ENCODE measurements at regions not wholly inside any gene's neighbourhood (a gene's known extent, or its start where the extent isn't known, plus 50 kb on each side); places are given as distances from the start of the nearest gene placed in this dataset.
"Not testable (repeated sequence)": the region's sequence is repeated elsewhere in the genome, so short reads cannot be mapped to it uniquely, and the experiment has no call there.

- intact Hi-C loops (cut with DNase I; ENCODE audit: low total_unique reads): no loop called here
These were observed 143.1 kb upstream of the BCOR start for GRCh38 chrX:40240844-40241243.

GRCh38 chrX:40237731-40238178 lies 140.0 kb upstream of the BCOR start:
- no peak overlapping the region for H3K27ac ChIP-seq
- intact Hi-C loops (cut with DNase I; ENCODE audit: low total_unique reads) (no loop called here), in situ Hi-C loops (cut with MboI; ENCODE audit: low pct_ligation_motif_present in 1 of 4, low pct_unique_long_range_greater_than_20kb in 1 of 4, low sequenced_read_pairs in 3 of 4) (no loop called here)
- no peaks in the 10 kb centered on the region for H3K27me3 ChIP-seq
- no peak for DNase-seq
- no peak for TF ChIP-seq POLR2AphosphoS5 (IDR thresholded peaks at IDR 0.05)
- TF ChIP-seq EP300 (IDR thresholded peaks at IDR 0.05; ENCODE audit: low read depth): no peak
- no peak for TF ChIP-seq CTCF (IDR thresholded peaks at IDR 0.05)
- TF ChIP-seq POLR2A (IDR thresholded peaks at IDR 0.05): no peak
- H3K9me3 ChIP-seq: no peaks in the 10 kb centered on the region
- H3K4me1 ChIP-seq: no peaks in the 10 kb centered on the region
- no peak overlapping the region for H3K4me3 ChIP-seq
- WGBS, 2 donors (ENCODE audit: low coverage in 1 of 2): 72% methylated on average over 14 of the region's 14 CpGs; no CpG with 5 or more reads in 1 of the 2 donors
- H3K36me3 ChIP-seq: no peaks in the 10 kb centered on the region

More at GRCh38 chrX:40240844-40241243, 143.1 kb upstream of the BCOR start:
- H3K9me3 ChIP-seq: no peaks in the 10 kb centered on the region
- DNase-seq: no peak
- in situ Hi-C loops (cut with MboI; ENCODE audit: low pct_ligation_motif_present in 1 of 4, low pct_unique_long_range_greater_than_20kb in 1 of 4, low sequenced_read_pairs in 3 of 4): no loop called here
- no peaks in the 10 kb centered on the region for H3K36me3 ChIP-seq
- H3K27ac ChIP-seq: no peak overlapping the region
- no peaks in the 10 kb centered on the region for H3K27me3 ChIP-seq
- H3K4me1 ChIP-seq: no peaks in the 10 kb centered on the region
- H3K4me3 ChIP-seq: no peak overlapping the region
- TF ChIP-seq EP300 (IDR thresholded peaks at IDR 0.05; ENCODE audit: low read depth) (no peak), POLR2A (IDR thresholded peaks at IDR 0.05) (no peak), CTCF (IDR thresholded peaks at IDR 0.05) (no peak), POLR2AphosphoS5 (IDR thresholded peaks at IDR 0.05) (no peak)

- 91% methylated on average over 2 of the region's 2 CpGs; no CpG with 5 or more reads in 1 of the 2 donors for WGBS, 2 donors (ENCODE audit: low coverage in 1 of 2)
These were observed 132.9 kb upstream of the BCOR start for GRCh38 chrX:40230646-40231045.

GRCh38 chrX:40227125-40227524 lies 129.4 kb upstream of the BCOR start:
- 56% methylated on average over 5 of the region's 5 CpGs; no CpG with 5 or more reads in 1 of the 2 donors for WGBS, 2 donors (ENCODE audit: low coverage in 1 of 2)
- Histone ChIP-seq H3K27me3 (no peaks in the 10 kb centered on the region), H3K4me1 (no peaks in the 10 kb centered on the region), H3K36me3 (no peaks in the 10 kb centered on the region), H3K9me3 (no peaks in the 10 kb centered on the region), H3K4me3 (no peak overlapping the region), H3K27ac (no peak overlapping the region)
- intact Hi-C loops (cut with DNase I; ENCODE audit: low total_unique reads) (no loop called here), in situ Hi-C loops (cut with MboI; ENCODE audit: low pct_ligation_motif_present in 1 of 4, low pct_unique_long_range_greater_than_20kb in 1 of 4, low sequenced_read_pairs in 3 of 4) (no loop called here)
- DNase-seq: no peak
- TF ChIP-seq CTCF (IDR thresholded peaks at IDR 0.05): no peak
- no peak for TF ChIP-seq POLR2AphosphoS5 (IDR thresholded peaks at IDR 0.05)
- no peak for TF ChIP-seq POLR2A (IDR thresholded peaks at IDR 0.05)
- TF ChIP-seq EP300 (IDR thresholded peaks at IDR 0.05; ENCODE audit: low read depth): no peak

More at GRCh38 chrX:40230646-40231045, 132.9 kb upstream of the BCOR start:
- TF ChIP-seq EP300 (IDR thresholded peaks at IDR 0.05; ENCODE audit: low read depth) (no peak), POLR2A (IDR thresholded peaks at IDR 0.05) (no peak)
- DNase-seq: no peak
- no peaks in the 10 kb centered on the region for H3K4me1 ChIP-seq
- in situ Hi-C loops (cut with MboI; ENCODE audit: low pct_ligation_motif_present in 1 of 4, low pct_unique_long_range_greater_than_20kb in 1 of 4, low sequenced_read_pairs in 3 of 4): no loop called here
- no peak overlapping the region for H3K27ac ChIP-seq
- H3K4me3 ChIP-seq: no peak overlapping the region
- no peaks in the 10 kb centered on the region for H3K36me3 ChIP-seq
- no peaks in the 10 kb centered on the region for H3K9me3 ChIP-seq
- H3K27me3 ChIP-seq: no peaks in the 10 kb centered on the region
- intact Hi-C loops (cut with DNase I; ENCODE audit: low total_unique reads): no loop called here

- H3K4me1 ChIP-seq: no peaks in the 10 kb centered on the region
- no peak for DNase-seq
- no peak overlapping the region for H3K4me3 ChIP-seq
- in situ Hi-C loops (cut with MboI; ENCODE audit: low pct_ligation_motif_present in 1 of 4, low pct_unique_long_range_greater_than_20kb in 1 of 4, low sequenced_read_pairs in 3 of 4) (no loop called here), intact Hi-C loops (cut with DNase I; ENCODE audit: low total_unique reads) (no loop called here)
- TF ChIP-seq POLR2AphosphoS5 (IDR thresholded peaks at IDR 0.05) (no peak), POLR2A (IDR thresholded peaks at IDR 0.05) (no peak), CTCF (IDR thresholded peaks at IDR 0.05) (no peak), EP300 (IDR thresholded peaks at IDR 0.05; ENCODE audit: low read depth) (no peak)
- no peaks in the 10 kb centered on the region for H3K27me3 ChIP-seq
- H3K36me3 ChIP-seq: no peaks in the 10 kb centered on the region
- WGBS, 2 donors (ENCODE audit: low coverage in 1 of 2): 69 to 80% methylated on average over 2 of the region's 2 CpGs
- H3K27ac ChIP-seq: no peak overlapping the region
- no peaks in the 10 kb centered on the region for H3K9me3 ChIP-seq
These were observed 126.9 kb upstream of the BCOR start for GRCh38 chrX:40224658-40225057.

GRCh38 chrX:40222612-40223011 lies 124.9 kb upstream of the BCOR start:
- not testable (repeated sequence) for H3K36me3 ChIP-seq

More at GRCh38 chrX:40222612-40223011, 124.9 kb upstream of the BCOR start:
- H3K4me3 ChIP-seq; intact Hi-C loops (cut with DNase I; ENCODE audit: low total_unique reads); H3K4me1 ChIP-seq; H3K9me3 ChIP-seq; H3K27ac ChIP-seq; in situ Hi-C loops (cut with MboI; ENCODE audit: low pct_ligation_motif_present in 1 of 4, low pct_unique_long_range_greater_than_20kb in 1 of 4, low sequenced_read_pairs in 3 of 4); DNase-seq; H3K27me3 ChIP-seq: not testable (repeated sequence)

All from transverse colon (tissue), 4 donors.